ENCODE measurements at regions not wholly inside any gene's neighbourhood (a gene's known extent, or its start where the extent isn't known, plus 50 kb on each side); places are given as distances from the start of the nearest gene placed in this dataset.

- no peak for TF ChIP-seq CTCF (IDR thresholded peaks at IDR 0.05)
- no peak for TF ChIP-seq POLR2A (IDR thresholded peaks at IDR 0.05)
Measured at GRCh38 chr13:107271227-107271626, 703.3 kb upstream of the ARGLU1 start.
